SK-N-DZ (cell line): ENCODE measurements at regions not wholly inside any gene's neighbourhood (a gene's known extent, or its start where the extent isn't known, plus 50 kb on each side); places are given as distances from the start of the nearest gene placed in this dataset.
"Not testable (repeated sequence)": the region's sequence is repeated elsewhere in the genome, so short reads cannot be mapped to it uniquely, and the experiment has no call there.

Experiments
- DNase-seq: peaks from one replicate; pipeline ENCODE4 v3.0.0-alpha.2; 2015; ENCODE audit warnings: low spot score

- DNase-seq = no peak
Measured at GRCh38 chr18:38263066-38263465, 697.5 kb upstream of the CELF4 start.

- no peak for DNase-seq
Measured at GRCh38 chr18:38262661-38263060, 697.1 kb upstream of the CELF4 start.

DNA sequence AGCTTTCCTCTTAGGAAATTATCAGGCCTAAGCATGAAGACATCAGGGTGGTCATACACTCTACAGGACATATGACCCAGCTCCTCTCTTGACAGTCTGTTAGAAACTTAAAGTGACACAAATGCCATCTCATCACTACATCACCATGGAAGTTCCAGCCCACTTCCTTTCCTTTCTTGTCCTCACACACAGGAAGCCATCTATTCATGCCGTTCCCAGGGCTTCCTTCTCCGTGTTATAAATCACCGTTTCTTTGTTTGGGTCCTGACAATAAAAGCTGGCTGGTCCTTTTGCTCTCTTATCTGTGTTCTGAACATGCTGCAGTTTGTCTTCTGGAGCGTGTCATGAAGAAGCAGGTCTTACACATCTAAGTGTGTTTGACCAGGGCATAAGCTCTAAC, 692.1 kb upstream of the CELF4 start:
- no peak for DNase-seq

DNA sequence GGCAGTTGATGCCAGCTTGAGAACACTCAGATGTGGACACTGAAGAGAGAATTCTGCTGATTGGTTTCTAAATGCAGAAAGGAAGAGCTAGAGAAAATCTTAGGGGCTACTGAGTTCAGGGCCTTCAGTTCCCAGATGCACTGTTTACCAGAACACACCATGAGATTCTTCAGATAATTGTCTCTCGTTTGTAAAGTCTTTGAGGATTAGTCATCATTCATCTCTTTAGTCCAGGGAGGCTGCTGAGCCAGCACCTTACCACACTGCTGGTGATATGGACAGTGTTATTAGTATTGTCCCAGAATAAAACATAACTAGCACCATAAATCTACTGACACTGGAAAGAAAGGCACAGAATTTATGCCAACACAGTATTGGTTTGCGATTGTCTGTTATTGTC, 690.8 kb upstream of the CELF4 start:
- DNase-seq = no peak

GRCh38 chr18:38250971-38251370, 685.4 kb upstream of the CELF4 start:
- DNase-seq = no peak

- no peak for DNase-seq
Measured at GRCh38 chr18:38244480-38244879, 678.9 kb upstream of the CELF4 start.

GRCh38 chr18:38243291-38243690, 677.7 kb upstream of the CELF4 start:
- DNase-seq = no peak

DNA sequence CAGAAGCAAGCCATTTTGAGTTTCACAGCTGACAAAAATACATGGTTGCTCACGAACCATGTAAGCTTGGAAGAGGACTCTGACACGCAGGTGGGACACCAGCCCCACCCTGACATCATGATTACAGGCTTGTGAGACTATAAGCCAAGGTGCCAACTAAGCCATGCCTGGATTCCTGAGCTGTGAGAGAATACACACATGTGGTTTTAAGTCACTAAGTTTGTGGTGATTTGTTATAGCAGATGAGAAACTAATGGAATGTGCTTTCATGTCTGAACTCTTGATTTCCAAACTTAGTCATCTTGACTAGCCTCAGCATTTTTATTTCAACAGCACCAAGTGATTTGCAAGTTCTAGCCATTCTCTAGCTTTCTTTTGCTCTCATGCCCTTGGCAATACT, 676.1 kb upstream of the CELF4 start:
- DNase-seq = no peak

GRCh38 chr18:38241216-38241615, 675.6 kb upstream of the CELF4 start:
- DNase-seq = no peak

DNA sequence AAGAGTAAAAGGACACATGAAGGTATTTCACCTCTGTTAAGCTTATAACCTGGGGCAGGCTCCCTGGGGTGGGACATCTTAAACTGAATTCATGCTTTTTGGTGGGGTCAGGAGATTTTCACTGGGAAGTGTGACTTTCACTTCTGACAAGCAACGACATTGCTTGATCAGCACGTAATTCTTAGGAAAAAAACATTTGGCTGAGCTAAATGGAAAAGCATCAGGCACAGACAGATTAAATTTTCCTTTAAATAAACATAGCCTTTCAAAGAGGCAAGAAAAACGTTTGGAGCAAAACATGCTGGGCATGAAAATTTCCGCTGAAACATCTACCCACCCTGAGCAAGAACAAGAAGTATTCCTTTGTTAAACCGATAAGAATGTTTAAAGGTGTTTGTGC, 674.0 kb upstream of the CELF4 start:
- no peak for DNase-seq

GRCh38 chr18:38237796-38238195, 672.2 kb upstream of the CELF4 start:
- DNase-seq = no peak

DNA sequence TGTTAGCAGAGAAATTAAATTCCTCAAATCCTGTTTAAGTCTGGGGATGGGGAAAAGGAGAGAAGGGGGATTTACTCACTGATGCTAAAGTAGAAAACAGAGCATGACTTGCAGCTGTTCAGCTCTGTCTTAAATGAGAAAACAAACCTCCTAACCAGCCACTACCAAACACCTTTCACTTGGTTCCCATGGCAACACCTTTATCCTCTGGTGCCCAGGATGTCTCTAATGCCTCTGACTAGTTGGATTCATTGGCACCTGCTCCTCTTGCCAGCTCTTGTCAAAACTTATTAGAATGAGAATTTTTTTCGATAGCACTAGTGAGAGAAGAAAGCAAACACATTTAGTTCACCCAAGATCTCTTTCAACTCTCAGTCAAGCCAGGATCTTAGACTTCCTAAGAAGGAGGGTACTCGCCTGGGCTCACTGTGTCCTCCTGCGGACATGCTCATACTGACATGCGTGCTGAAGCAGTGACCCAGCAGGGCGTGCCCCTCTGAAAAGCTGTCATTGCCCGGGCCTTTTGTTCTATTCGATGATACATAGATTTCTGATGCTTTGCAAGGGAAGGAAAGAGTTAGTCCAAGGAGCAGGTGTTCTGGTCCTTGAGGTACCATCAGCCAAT, 656.0 kb upstream of the CELF4 start:
- DNase-seq = no peak

- no peak for DNase-seq
Measured at GRCh38 chr18:38198956-38199355, 633.4 kb upstream of the CELF4 start.

DNA sequence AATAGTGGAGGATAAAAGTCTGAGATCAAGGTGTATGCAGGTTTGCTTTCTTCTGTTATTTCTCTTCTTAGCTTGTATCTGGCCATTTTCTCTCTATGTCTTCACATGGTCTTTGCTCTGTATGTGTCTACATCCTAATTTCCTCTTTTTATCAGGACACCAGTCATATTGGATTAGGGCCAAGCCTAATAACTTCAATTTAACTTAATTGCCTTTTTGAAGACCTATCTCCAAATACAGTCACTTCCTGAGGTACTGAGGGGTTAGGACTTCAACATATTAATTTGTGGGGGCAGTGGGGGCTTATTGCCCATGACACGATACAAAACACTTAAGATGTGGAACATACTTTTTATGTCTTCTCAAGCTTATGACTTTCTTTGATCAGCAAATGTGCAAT, 632.9 kb upstream of the CELF4 start:
- DNase-seq = no peak

- DNase-seq = no peak
Measured at GRCh38 chr18:38186491-38186890, 620.9 kb upstream of the CELF4 start.

DNA sequence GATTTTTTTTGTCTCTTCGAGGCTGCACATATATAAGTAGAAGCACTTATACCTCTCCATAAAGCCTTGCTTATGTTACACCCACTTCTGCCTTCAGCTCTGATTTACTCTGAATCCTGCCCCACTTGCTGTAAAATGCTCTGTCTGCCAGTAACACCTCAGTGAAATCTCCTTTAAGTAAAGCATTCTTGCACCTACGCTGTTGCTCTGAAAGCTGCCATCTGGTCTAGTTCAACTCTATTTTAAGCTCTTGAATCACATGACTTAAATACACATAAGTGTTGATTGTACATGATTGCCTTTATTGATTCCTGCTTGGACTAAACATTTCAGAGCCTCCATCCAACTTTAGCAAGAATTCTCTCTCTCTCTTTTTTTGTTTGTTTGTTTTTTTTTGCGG, 609.0 kb upstream of the CELF4 start:
- DNase-seq = no peak

DNA sequence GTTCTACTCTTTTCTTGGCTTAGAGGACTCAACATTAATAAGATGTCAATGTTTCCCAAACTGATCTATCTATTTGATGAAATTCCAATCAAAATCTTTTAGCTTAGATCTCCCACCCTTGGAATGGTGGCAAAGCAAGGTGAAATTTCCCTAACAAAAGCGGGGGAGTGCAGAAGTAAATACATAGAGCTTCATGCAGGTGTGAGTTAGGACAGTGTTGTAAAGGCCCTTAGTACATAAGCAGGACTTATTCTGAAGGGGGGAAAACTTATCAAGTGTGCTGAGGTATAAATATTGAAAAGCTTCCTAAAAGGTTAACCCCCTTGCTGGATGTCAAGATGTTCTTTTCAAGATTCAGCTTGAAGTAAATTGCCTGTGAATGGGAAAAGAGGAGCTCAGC, 608.6 kb upstream of the CELF4 start:
- no peak for DNase-seq

- DNase-seq = no peak
Measured at GRCh38 chr18:38170845-38171244, 605.2 kb upstream of the CELF4 start.

GRCh38 chr18:38167623-38168022, 602.0 kb upstream of the CELF4 start:
- DNase-seq = no peak

DNA sequence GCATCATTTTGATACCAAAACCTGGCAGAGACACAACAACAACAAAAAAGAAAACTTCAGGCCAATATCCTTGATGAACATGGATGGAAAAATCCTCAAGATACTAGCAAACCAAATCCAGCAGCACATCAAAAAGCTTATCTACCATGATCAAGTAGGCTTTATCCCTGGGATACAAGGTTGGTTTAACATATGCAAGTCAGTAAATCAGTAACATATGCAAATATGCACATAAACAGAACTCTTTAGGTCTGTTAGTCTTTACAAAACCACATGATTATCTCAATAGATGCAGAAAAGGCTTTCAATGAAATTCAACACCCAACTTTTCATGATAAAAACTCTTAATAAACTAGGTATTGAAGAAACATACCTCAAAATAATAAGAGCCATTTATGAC, 587.5 kb upstream of the CELF4 start:
- DNase-seq = not testable (repeated sequence)

DNA sequence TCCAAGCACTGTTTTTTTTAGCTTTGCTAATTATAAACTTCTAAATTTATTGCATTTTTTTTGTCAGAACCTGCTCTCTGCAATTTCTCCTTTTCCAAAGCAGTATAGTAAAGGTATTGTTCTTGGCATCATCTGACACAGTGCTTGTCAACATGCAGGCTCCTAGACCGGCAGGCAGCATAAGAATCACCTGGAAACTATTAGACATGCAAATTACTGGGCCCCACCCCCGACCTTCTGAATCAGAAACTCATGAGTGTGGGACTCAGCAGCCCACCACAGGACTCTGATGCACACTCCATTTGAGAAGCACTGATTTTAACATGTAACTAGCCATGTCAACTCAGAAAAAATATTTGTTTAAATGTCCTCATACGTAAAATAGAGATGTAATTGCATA, 551.1 kb upstream of the CELF4 start:
- DNase-seq = no peak

DNA sequence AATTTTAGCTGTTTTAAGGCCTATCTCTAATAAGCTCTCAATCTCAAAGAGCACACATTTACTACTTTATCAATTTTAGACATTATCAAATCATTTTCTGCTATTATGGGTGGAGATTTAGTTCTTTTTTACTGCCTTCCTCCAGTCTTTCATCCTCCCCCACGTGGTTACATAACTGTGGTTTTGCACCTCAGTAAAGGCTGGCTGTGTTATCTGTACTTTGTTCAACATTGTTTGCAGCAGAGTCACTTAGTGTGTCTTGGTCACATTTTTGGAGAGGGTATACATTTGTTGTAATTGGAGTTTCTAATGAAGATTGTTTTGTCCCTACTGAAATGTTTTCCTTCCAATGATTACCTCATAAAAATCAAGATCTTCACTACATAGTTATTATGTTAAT, 549.6 kb upstream of the CELF4 start:
- DNase-seq = no peak

DNA sequence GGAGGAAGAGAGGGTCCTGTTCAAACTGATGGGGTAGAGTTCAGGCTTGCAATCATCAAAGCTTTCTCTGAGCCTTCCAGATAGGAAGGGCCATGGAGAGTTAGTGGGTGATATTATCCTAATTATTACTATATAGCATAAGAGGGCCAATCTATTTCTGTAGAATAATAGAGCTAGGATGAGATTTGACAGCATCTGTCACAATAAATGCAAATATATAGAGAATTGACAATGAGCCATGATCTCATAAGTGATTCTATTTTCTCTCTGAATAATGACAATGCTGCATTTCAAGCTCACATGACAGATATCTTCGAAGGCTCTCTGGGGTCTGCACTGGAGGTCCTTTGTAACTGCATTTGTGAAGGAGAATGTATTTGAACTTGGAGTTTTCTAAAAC, 521.9 kb upstream of the CELF4 start:
- DNase-seq = no peak

DNA sequence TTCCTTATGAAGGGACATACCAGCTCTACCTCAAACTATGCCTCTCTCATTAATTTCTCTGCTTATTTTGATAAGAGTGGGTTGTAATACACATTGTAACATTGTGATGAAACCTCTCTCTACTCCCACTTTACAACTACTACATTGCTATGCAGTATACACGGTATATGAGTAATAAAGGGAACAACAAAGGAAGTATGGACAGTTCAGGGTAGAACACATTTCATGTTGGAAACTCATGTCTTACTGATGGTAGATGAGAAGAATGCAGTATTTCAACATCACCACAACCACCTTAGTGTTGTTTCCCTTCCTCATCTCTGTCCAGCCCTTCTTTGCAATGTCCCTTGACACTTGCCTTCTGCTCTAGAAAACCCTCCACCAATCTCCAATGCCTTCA, 515.9 kb upstream of the CELF4 start:
- no peak for DNase-seq
